ENCODE measurements at regions not wholly inside any gene's neighbourhood (a gene's known extent, or its start where the extent isn't known, plus 50 kb on each side); places are given as distances from the start of the nearest gene placed in this dataset.
"Not testable (repeated sequence)": the region's sequence is repeated elsewhere in the genome, so short reads cannot be mapped to it uniquely, and the experiment has no call there.

DNA sequence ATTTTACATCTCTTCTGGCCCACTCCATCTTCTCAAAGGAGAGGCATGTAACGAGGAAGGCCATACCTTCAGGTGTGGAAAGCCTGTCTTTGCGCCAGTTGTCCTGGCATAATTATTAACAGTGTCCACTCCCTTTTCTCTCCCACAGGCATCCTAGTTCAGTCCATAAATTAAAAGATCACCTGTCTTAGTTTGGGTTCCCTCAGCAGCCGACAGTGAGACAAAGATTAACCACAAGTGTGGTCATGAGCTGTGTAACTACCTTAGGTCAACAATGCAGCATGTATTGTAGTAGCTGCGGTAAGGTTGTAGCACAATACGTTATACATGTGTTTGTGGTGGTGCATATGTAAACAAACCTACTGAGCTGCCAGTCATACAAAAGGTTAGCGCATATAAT lies 103.3 kb upstream of the GALNT15 start:
- in situ Hi-C loops (cut with HindIII; ENCODE audit: low pct_ligation_motif_present, low sequenced_read_pairs), result no loop called here
- DNase-seq, result no peak
- no peak overlapping the region for H3K27ac ChIP-seq
- no peak overlapping the region for H3K4me3 ChIP-seq (ENCODE audit: low read depth, low read length)
- no peaks in the 10 kb centered on the region for H3K36me3 ChIP-seq (replicated peaks)
- H3K27me3 ChIP-seq (replicated peaks), result no peaks in the 10 kb centered on the region
- TF ChIP-seq, protein P1, sequence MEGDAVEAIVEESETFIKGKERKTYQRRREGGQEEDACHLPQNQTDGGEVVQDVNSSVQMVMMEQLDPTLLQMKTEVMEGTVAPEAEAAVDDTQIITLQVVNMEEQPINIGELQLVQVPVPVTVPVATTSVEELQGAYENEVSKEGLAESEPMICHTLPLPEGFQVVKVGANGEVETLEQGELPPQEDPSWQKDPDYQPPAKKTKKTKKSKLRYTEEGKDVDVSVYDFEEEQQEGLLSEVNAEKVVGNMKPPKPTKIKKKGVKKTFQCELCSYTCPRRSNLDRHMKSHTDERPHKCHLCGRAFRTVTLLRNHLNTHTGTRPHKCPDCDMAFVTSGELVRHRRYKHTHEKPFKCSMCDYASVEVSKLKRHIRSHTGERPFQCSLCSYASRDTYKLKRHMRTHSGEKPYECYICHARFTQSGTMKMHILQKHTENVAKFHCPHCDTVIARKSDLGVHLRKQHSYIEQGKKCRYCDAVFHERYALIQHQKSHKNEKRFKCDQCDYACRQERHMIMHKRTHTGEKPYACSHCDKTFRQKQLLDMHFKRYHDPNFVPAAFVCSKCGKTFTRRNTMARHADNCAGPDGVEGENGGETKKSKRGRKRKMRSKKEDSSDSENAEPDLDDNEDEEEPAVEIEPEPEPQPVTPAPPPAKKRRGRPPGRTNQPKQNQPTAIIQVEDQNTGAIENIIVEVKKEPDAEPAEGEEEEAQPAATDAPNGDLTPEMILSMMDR (IDR thresholded peaks at IDR 0.05; ENCODE audit: low read depth, low read length, missing control alignments), result no peak

DNA sequence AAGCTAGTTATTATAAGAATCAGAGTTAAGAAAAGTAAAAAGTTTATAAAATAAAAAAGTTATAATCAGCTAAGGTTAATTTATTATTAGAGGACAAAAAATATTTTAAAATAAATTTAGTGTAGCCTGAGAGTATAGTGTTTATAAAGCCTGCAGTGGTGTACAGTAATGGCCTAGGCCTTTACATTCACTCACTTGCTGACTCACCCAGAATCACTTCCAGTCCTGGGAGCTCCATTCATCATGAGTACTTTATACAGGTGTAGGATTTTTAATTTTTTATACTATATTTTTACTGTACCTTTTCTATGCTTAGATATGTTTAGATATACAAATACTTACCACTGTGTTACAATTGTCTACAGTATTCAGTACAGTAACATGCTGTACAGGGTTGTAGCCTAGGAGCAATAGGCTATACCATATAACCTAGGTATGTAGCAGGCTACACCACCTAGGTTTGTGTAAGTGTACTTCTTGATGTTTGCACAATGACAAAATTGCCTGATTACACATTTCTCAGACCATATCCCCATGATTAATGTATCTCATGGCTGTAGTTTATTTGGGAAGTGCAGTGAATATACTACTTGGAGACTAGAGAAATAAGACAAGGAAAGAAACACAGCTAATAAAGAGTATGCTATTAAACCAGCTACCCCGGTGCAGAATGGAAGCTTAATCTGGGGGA lies 101.9 kb upstream of the GALNT15 start:
- TF ChIP-seq, protein P1 (IDR thresholded peaks at IDR 0.05; ENCODE audit: low read depth, low read length, missing control alignments), result no peak
- Histone ChIP-seq H3K27ac (peak overlapping the region; percentile 88), H3K27me3 (replicated peaks) (no peaks in the 10 kb centered on the region), H3K36me3 (replicated peaks) (no peaks in the 10 kb centered on the region), H3K4me3 (ENCODE audit: low read depth, low read length) (no peak overlapping the region)
- in situ Hi-C loops (cut with HindIII; ENCODE audit: low pct_ligation_motif_present, low sequenced_read_pairs), result no loop called here
- no peak for DNase-seq

DNA sequence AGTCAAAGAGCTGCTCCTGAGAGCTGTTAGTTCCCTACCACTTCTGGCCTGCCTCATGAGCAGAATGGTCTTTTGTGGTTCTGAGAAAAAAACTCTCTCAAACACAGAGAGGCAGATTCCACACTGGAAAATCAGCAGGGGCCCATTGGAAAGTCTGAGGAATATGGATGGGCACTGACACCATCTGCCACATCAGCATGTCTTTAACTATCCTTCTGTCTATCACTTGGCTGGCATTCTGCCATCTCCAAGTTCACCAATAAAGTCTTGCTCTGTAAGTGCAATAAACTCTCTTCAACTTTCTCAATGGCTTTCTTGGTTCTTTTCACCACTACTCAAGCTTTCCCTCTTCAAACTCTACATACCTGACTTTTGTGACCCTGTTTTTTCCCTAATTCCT lies 101.3 kb upstream of the GALNT15 start:
- TF ChIP-seq, protein P1 (IDR thresholded peaks at IDR 0.05; ENCODE audit: low read depth, low read length, missing control alignments), result no peak
- Histone ChIP-seq H3K4me3 (ENCODE audit: low read depth, low read length) (no peak overlapping the region), H3K27me3 (replicated peaks) (no peaks in the 10 kb centered on the region), H3K27ac (peak overlapping the region; percentile 88), H3K36me3 (replicated peaks) (no peaks in the 10 kb centered on the region)
- no peak for DNase-seq
- in situ Hi-C loops (cut with HindIII; ENCODE audit: low pct_ligation_motif_present, low sequenced_read_pairs), result no loop called here

- H3K27me3 ChIP-seq (replicated peaks); in situ Hi-C loops (cut with HindIII; ENCODE audit: low pct_ligation_motif_present, low sequenced_read_pairs); H3K36me3 ChIP-seq (replicated peaks); H3K4me3 ChIP-seq (ENCODE audit: low read depth, low read length): not testable (repeated sequence)
- peak overlapping the region; percentile 88 for H3K27ac ChIP-seq
- DNase-seq, result peak; percentile 70
These were observed 100.3 kb upstream of the GALNT15 start for GRCh38 chr3:16073990-16074671.

DNA sequence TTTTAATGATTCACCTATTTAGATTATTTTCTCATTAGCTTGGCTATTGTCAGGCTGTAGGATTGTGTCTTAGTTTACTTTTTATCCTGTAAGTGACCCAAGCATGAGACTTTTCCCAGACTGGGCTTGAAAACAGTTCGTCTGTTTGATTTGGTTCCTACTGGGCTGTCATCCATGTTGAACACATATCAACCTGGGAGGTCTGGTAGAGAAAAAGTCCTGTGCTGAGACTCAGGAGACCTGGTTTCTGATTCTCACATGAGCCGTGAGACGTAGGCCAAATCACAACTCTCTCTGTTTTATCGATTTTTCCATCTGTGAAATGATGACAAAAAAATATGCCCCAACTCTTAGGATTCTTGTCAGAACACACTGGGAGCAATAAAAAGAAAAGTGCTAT lies 98.8 kb upstream of the GALNT15 start:
- Histone ChIP-seq H3K4me3 (ENCODE audit: low read depth, low read length) (no peak overlapping the region), H3K27me3 (replicated peaks) (no peaks in the 10 kb centered on the region), H3K36me3 (replicated peaks) (no peaks in the 10 kb centered on the region), H3K27ac (no peak overlapping the region)
- TF ChIP-seq, protein P1 (IDR thresholded peaks at IDR 0.05; ENCODE audit: low read depth, low read length, missing control alignments), result no peak
- in situ Hi-C loops (cut with HindIII; ENCODE audit: low pct_ligation_motif_present, low sequenced_read_pairs), result no loop called here
- DNase-seq, result no peak

- no peak for DNase-seq
- Histone ChIP-seq H3K27me3 (replicated peaks) (no peaks in the 10 kb centered on the region), H3K4me3 (ENCODE audit: low read depth, low read length) (no peak overlapping the region), H3K27ac (peak overlapping the region; percentile 77), H3K36me3 (replicated peaks) (no peaks in the 10 kb centered on the region)
- TF ChIP-seq, protein P1 (IDR thresholded peaks at IDR 0.05; ENCODE audit: low read depth, low read length, missing control alignments), result no peak
- in situ Hi-C loops (cut with HindIII; ENCODE audit: low pct_ligation_motif_present, low sequenced_read_pairs), result no loop called here
These were observed 97.9 kb upstream of the GALNT15 start for GRCh38 chr3:16076564-16076963.

DNA sequence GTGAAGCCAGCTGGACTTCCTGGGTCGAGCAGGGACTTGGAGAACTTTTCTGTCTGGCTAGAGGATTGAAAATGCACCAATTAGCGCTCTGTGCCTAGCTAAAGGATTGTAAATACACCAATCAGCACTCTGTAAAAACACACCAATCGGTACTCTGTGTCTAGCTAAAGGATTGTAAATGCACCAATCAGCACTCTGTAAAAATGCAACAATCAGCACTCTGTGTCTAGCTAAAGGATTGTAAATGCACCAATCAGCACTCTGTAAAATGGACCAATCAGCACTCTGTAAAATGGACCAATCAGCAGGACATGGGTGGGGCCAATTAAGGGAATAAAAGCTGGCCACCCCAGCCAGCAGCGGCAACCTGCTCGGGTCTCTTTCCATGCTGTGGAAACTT lies 97.3 kb upstream of the GALNT15 start:
- H3K36me3 ChIP-seq (replicated peaks); H3K4me3 ChIP-seq (ENCODE audit: low read depth, low read length); H3K27me3 ChIP-seq (replicated peaks); in situ Hi-C loops (cut with HindIII; ENCODE audit: low pct_ligation_motif_present, low sequenced_read_pairs); DNase-seq: not testable (repeated sequence)
- peak overlapping the region; percentile 77 for H3K27ac ChIP-seq

GRCh38 chr3:16077681-16078080 lies 96.8 kb upstream of the GALNT15 start:
- in situ Hi-C loops (cut with HindIII; ENCODE audit: low pct_ligation_motif_present, low sequenced_read_pairs); H3K36me3 ChIP-seq (replicated peaks); H3K4me3 ChIP-seq (ENCODE audit: low read depth, low read length); H3K27me3 ChIP-seq (replicated peaks): not testable (repeated sequence)
- DNase-seq, result peak; percentile 91
- peak overlapping the region; percentile 77 for H3K27ac ChIP-seq
